RWPE2 (cell line): ENCODE measurements at regions not wholly inside any gene's neighbourhood (a gene's known extent, or its start where the extent isn't known, plus 50 kb on each side); places are given as distances from the start of the nearest gene placed in this dataset.

ENCODE experiments used
- ATAC-seq: fragments of 200-7000 bp; cut with Tn5 transposase; 3 replicates; pipeline ENCODE4 v1.9.1; 2021; ENCODE audit warnings: low read depth
- DNase-seq: peaks from one replicate; pipeline ENCODE4 v3.0.0-alpha.2; 2020; ENCODE audit warnings: low spot score
- H3K27ac ChIP-seq: fragments of 450-650 bp; 2 replicates; pipeline ENCODE4 v1.5.1; 2017; ENCODE audit warnings: mild to moderate bottlenecking; ENCODE audit not compliant: poor library complexity, severe bottlenecking
- H3K27me3 ChIP-seq: fragments of 250-450 bp; sonication (Bioruptor Pico); 2 replicates; pipeline ENCODE4 v1.5.1; 2021; ENCODE audit warnings: mild to moderate bottlenecking, moderate library complexity; ENCODE audit not compliant: insufficient read depth, poor library complexity, severe bottlenecking
- H3K36me3 ChIP-seq: fragments of 250-450 bp; sonication (Bioruptor Pico); 2 replicates; pipeline ENCODE4 v1.5.1; 2020; ENCODE audit warnings: low read depth, mild to moderate bottlenecking, moderate library complexity
- H3K4me1 ChIP-seq: fragments of 250-450 bp; sonication (Bioruptor Pico); 2 replicates; pipeline ENCODE4 v1.5.1; 2021; ENCODE audit warnings: mild to moderate bottlenecking, moderate library complexity; ENCODE audit not compliant: insufficient read depth, poor library complexity, severe bottlenecking
- H3K4me3 ChIP-seq: fragments of 250-450 bp; sonication (Bioruptor Pico); 2 replicates; pipeline ENCODE4 v1.5.1; 2021; ENCODE audit warnings: mild to moderate bottlenecking, moderate library complexity; ENCODE audit not compliant: severe bottlenecking
- H3K9me3 ChIP-seq: fragments of 250-450 bp; sonication (Bioruptor Pico); 2 replicates; pipeline ENCODE4 v1.5.1; 2021; ENCODE audit warnings: mild to moderate bottlenecking, moderate library complexity; ENCODE audit not compliant: severe bottlenecking
- CTCF ChIP-seq: fragments of 450-650 bp; IDR thresholded peaks from one replicate; pipeline ENCODE4 v1.5.1; 2017; ENCODE audit warnings: mild to moderate bottlenecking, moderate library complexity; ENCODE audit not compliant: poor library complexity, severe bottlenecking

GRCh38 chr12:107631715-107632114, 53.9 kb upstream of the PWP1 start:
- Histone ChIP-seq H3K4me1 (no peaks in the 10 kb centered on the region), H3K4me3 (no peak overlapping the region), H3K9me3 (no peaks in the 10 kb centered on the region), H3K27me3 (no peaks in the 10 kb centered on the region), H3K36me3 (no peaks in the 10 kb centered on the region), H3K27ac (no peak overlapping the region)
- no peak; the same call in 2 of the 3 replicates for ATAC-seq
- no peak for DNase-seq
- TF ChIP-seq CTCF: no peak

GRCh38 chr12:107632246-107632645, 53.4 kb upstream of the PWP1 start:
- Histone ChIP-seq H3K27ac (no peak overlapping the region), H3K36me3 (no peaks in the 10 kb centered on the region), H3K4me3 (no peak overlapping the region), H3K9me3 (no peaks in the 10 kb centered on the region), H3K27me3 (no peaks in the 10 kb centered on the region), H3K4me1 (no peaks in the 10 kb centered on the region)
- TF ChIP-seq CTCF: no peak
- DNase-seq: no peak
- no peak for ATAC-seq

DNA sequence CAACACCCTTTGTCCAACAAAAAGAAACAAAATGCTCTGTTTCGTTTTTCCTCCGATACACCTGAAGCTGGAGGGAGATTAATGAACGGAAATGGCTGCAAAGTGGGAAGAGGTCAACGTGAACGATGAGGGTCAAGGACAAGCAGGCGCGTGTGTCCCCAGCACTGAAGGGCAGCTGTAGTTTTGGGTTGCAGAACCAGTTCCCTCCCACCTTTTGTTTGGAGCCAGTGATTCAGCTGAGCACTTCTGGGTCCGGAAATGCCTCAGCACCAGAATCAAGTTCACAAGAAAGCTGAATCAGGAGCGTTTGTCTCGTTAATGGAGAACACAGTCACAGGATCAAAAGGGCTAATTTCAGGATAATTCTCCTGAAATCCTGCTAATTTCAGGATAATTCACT, 51.1 kb upstream of the PWP1 start:
- no peak for TF ChIP-seq CTCF
- no peaks in the 10 kb centered on the region for H3K27me3 ChIP-seq
- no peak overlapping the region for H3K27ac ChIP-seq
- no peaks in the 10 kb centered on the region for H3K9me3 ChIP-seq
- no peaks in the 10 kb centered on the region for H3K4me1 ChIP-seq
- no peak for DNase-seq
- no peak for ATAC-seq
- H3K4me3 ChIP-seq: no peak overlapping the region
- no peaks in the 10 kb centered on the region for H3K36me3 ChIP-seq

GRCh38 chr12:107635139-107635538, 50.5 kb upstream of the PWP1 start:
- Histone ChIP-seq H3K4me3 (no peak overlapping the region), H3K9me3 (no peaks in the 10 kb centered on the region), H3K27me3 (no peaks in the 10 kb centered on the region), H3K36me3 (no peaks in the 10 kb centered on the region), H3K27ac (no peak overlapping the region), H3K4me1 (no peaks in the 10 kb centered on the region)
- DNase-seq (no peak), ATAC-seq (no peak)
- TF ChIP-seq CTCF: no peak
